Ovary (tissue), 3 donors: ENCODE measurements at regions not wholly inside any gene's neighbourhood (a gene's known extent, or its start where the extent isn't known, plus 50 kb on each side); places are given as distances from the start of the nearest gene placed in this dataset.

Experiments
- EP300 ChIP-seq: sonication (generic); formaldehyde crosslinking; IDR thresholded peaks from one replicate; pipeline ENCODE4 v1.6.1; 2017; ENCODE audit warnings: antibody characterized with exemption
- POLR2A ChIP-seq: fragments of 450-650 bp; IDR thresholded peaks from one replicate; pipeline ENCODE4 v1.6.1; 2017; ENCODE audit warnings: antibody characterized with exemption, mild to moderate bottlenecking, moderate library complexity
- TF ChIP-seq, protein P1 (sequence below), 3 donors: fragments of 450-650 bp in 2 of 3; fragments of 200-600 bp in 1 of 3; IDR thresholded peaks; one replicate each; pipeline versions ENCODE4 v1.5.1 to v1.8.0; 2016 to 2022; ENCODE audit warnings: antibody characterized with exemption in 3 of 3, mild to moderate bottlenecking in 1 of 3
- donor health status: DM: no; HTN: no; CAD: no.

GRCh38 chr4:38590046-38590445, 74.0 kb upstream of the KLF3 start:
- TF ChIP-seq, protein P1, sequence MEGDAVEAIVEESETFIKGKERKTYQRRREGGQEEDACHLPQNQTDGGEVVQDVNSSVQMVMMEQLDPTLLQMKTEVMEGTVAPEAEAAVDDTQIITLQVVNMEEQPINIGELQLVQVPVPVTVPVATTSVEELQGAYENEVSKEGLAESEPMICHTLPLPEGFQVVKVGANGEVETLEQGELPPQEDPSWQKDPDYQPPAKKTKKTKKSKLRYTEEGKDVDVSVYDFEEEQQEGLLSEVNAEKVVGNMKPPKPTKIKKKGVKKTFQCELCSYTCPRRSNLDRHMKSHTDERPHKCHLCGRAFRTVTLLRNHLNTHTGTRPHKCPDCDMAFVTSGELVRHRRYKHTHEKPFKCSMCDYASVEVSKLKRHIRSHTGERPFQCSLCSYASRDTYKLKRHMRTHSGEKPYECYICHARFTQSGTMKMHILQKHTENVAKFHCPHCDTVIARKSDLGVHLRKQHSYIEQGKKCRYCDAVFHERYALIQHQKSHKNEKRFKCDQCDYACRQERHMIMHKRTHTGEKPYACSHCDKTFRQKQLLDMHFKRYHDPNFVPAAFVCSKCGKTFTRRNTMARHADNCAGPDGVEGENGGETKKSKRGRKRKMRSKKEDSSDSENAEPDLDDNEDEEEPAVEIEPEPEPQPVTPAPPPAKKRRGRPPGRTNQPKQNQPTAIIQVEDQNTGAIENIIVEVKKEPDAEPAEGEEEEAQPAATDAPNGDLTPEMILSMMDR (IDR thresholded peaks at IDR 0.05): no peak
- TF ChIP-seq EP300 (no peak), POLR2A (no peak)
